ENCODE measurements at regions not wholly inside any gene's neighbourhood (a gene's known extent, or its start where the extent isn't known, plus 50 kb on each side); places are given as distances from the start of the nearest gene placed in this dataset.
"Not testable (repeated sequence)": the region's sequence is repeated elsewhere in the genome, so short reads cannot be mapped to it uniquely, and the experiment has no call there.

GRCh38 chr3:88712552-88712951 lies 394.9 kb upstream of the EPHA3 start:
- no peak overlapping the region for H3K27ac ChIP-seq
- TF ChIP-seq ZFX (IDR thresholded peaks at IDR 0.05) (no peak), CTCF (conservative IDR thresholded peaks at IDR 0.05) (no peak)

DNA sequence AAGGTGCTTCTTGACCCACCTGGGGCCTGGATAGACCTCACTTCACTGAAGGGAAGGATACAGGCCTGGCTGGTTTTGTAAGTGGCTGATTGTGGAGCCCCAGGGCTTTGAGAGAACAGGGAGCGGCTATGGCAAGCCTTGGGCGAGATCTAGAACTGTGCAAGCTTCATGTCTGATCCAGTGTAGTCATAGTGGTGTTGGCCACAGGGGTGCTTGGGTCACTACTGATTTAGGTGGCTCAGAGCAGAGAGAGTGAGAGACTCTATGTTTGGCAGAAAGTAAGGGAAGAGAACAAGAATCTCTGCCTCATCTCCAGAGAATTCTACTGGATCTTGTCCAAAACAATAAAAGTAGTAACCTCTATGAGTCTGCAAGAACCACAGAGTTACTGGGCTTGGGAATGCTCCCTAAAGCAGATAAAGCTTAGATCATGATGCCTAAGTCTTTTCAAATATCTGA lies 394.2 kb upstream of the EPHA3 start:
- TF ChIP-seq CTCF (conservative IDR thresholded peaks at IDR 0.05) (no peak), ZFX (IDR thresholded peaks at IDR 0.05) (no peak)
- H3K27ac ChIP-seq = no peak overlapping the region

DNA sequence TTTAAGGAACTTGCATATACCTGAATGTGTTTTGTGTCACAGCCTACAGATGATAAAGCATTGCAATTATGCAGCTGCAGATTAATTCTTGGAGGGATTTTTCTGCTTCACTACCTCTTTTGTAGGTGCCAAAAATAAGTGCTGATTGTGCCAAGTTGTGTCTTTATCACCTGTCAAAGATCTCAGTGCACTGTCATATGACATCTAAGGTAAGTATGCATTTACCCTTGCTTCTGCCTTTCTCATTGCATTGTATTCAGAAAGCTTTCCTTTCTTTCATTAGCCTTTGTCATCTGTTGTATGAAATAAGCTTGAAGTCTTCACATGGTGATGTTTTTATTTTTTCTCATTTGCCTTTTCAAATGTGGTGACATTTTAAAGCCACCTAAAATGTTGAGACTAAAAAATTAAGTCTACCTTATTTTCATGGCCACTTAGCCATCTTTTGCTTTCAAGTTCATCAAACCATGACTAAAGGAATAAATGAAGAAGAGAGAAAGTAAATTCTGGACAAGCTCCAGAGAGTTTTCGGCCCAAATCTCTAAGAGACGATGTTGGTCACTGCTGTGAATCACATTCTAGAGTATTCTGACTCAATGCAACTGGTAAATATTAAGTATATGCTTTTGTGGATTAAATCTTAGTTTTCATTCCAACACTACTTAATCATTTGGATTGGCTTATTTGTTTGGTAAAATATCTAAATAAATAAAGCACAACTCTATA lies 381.8 kb upstream of the EPHA3 start:
- no peak overlapping the region for H3K27ac ChIP-seq
- TF ChIP-seq ZFX (IDR thresholded peaks at IDR 0.05) = no peak
- no peak for TF ChIP-seq CTCF (conservative IDR thresholded peaks at IDR 0.05)

DNA sequence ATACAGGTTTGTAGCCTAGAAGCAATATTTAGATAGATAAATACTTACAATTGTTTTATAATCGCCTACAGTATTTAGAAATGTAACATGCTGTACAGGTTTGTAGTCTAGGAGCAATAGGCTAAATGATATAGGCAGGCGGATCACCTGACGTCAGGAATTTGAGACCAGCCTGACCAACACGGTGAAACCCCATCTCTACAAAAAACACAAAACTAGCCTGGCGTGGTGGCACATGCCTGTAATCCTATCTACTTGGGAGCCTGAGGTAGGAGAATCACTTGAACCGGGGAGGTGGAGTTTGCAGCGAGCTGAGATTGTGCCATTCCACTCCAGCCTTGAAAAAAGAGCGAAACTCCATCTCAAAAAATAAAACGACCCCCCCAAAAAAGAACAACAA lies 375.2 kb upstream of the EPHA3 start:
- TF ChIP-seq ZFX (IDR thresholded peaks at IDR 0.05) (no peak), CTCF (conservative IDR thresholded peaks at IDR 0.05) (no peak)

DNA sequence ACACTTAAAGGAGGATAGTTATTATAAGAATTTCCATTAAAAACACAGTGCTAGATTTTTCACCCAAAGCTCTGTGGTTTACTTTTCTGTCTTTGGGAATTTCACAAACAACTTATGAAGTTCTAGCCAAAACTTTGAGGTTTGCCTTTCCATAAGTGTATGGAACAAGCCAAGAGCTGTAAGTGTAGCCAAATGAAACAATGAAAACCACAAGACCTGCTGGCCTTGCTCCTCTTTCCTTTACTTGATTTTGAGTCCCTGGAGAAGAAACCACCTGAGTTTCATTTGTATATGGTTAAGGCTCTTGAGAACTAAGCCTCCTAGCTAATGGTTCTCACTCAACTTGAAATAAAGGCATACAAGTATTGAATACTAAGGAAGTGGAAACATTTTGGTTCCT lies 365.3 kb upstream of the EPHA3 start:
- TF ChIP-seq CTCF (conservative IDR thresholded peaks at IDR 0.05) (no peak), ZFX (IDR thresholded peaks at IDR 0.05) (no peak)
- no peak overlapping the region for H3K27ac ChIP-seq

More for the DNA sequence above, 375.2 kb upstream of the EPHA3 start:
- H3K27ac ChIP-seq = no peak overlapping the region

GRCh38 chr3:88742674-88743507 lies 364.5 kb upstream of the EPHA3 start:
- H3K27ac ChIP-seq = no peak overlapping the region
- no peak for TF ChIP-seq ZFX (IDR thresholded peaks at IDR 0.05)
- no peak for TF ChIP-seq CTCF (conservative IDR thresholded peaks at IDR 0.05)

- no peak for TF ChIP-seq ZFX (IDR thresholded peaks at IDR 0.05)
- no peak for TF ChIP-seq CTCF (conservative IDR thresholded peaks at IDR 0.05)
Observed at GRCh38 chr3:88744896-88745295, 362.5 kb upstream of the EPHA3 start.

GRCh38 chr3:88747145-88747544 lies 360.3 kb upstream of the EPHA3 start:
- not testable (repeated sequence) for H3K27ac ChIP-seq

More at GRCh38 chr3:88744896-88745295, 362.5 kb upstream of the EPHA3 start:
- H3K27ac ChIP-seq = no peak overlapping the region

Measured in C4-2B (cell line).